ENCODE measurements at regions not wholly inside any gene's neighbourhood (a gene's known extent, or its start where the extent isn't known, plus 50 kb on each side); places are given as distances from the start of the nearest gene placed in this dataset.

- Histone ChIP-seq H3K4me3 (no peak overlapping the region), H3K27ac (no peak overlapping the region), H3K4me1 (replicated peaks) (no peaks in the 10 kb centered on the region), H3K9me3 (replicated peaks) (no peaks in the 10 kb centered on the region), H3K36me3 (no peaks in the 10 kb centered on the region), H3K27me3 (replicated peaks) (peaks cover 5% of the 10 kb centered on the region; the same call in 1 of the 2 replicates)
- DNase-seq (ENCODE audit: low read depth in 1 of 2, low spot score in 2 of 2) = no peak
Observed at GRCh38 chr10:43801140-43801539, 152.5 kb upstream of the ZNF32 start.

- no peak for DNase-seq (ENCODE audit: low read depth in 1 of 2, low spot score in 2 of 2)
- Histone ChIP-seq H3K9me3 (replicated peaks) (no peaks in the 10 kb centered on the region), H3K27ac (no peak overlapping the region), H3K4me1 (replicated peaks) (no peaks in the 10 kb centered on the region), H3K4me3 (no peak overlapping the region), H3K36me3 (no peaks in the 10 kb centered on the region), H3K27me3 (replicated peaks) (peaks cover 3% of the 10 kb centered on the region; the same call in 1 of the 2 replicates)
Observed at GRCh38 chr10:43796781-43797180, 148.1 kb upstream of the ZNF32 start.

- no peak for DNase-seq (ENCODE audit: low read depth in 1 of 2, low spot score in 2 of 2)
- Histone ChIP-seq H3K4me3 (no peak overlapping the region), H3K9me3 (replicated peaks) (no peaks in the 10 kb centered on the region)
Observed at GRCh38 chr10:43795639-43796038, 147.0 kb upstream of the ZNF32 start.

GRCh38 chr10:43795093-43795492 lies 146.4 kb upstream of the ZNF32 start:
- Histone ChIP-seq H3K27ac (no peak overlapping the region), H3K27me3 (replicated peaks) (peaks cover 3% of the 10 kb centered on the region; the same call in 1 of the 2 replicates), H3K9me3 (replicated peaks) (no peaks in the 10 kb centered on the region), H3K36me3 (no peaks in the 10 kb centered on the region), H3K4me1 (replicated peaks) (no peaks in the 10 kb centered on the region), H3K4me3 (no peak overlapping the region)
- DNase-seq (ENCODE audit: low read depth in 1 of 2, low spot score in 2 of 2) = no peak

More at GRCh38 chr10:43795639-43796038, 147.0 kb upstream of the ZNF32 start:
- Histone ChIP-seq H3K36me3 (no peaks in the 10 kb centered on the region), H3K4me1 (replicated peaks) (no peaks in the 10 kb centered on the region), H3K27ac (no peak overlapping the region), H3K27me3 (replicated peaks) (peaks cover 3% of the 10 kb centered on the region; the same call in 1 of the 2 replicates)

GRCh38 chr10:43794181-43794815 lies 145.6 kb upstream of the ZNF32 start:
- H3K36me3 ChIP-seq = no peaks in the 10 kb centered on the region
- no peak overlapping the region for H3K4me3 ChIP-seq
- DNase-seq (ENCODE audit: low read depth in 1 of 2, low spot score in 2 of 2) = no peak
- no peaks in the 10 kb centered on the region for H3K4me1 ChIP-seq (replicated peaks)
- no peak overlapping the region for H3K27ac ChIP-seq
- peaks cover 3% of the 10 kb centered on the region; the same call in 1 of the 2 replicates for H3K27me3 ChIP-seq (replicated peaks)
- H3K9me3 ChIP-seq (replicated peaks) = no peaks in the 10 kb centered on the region

GRCh38 chr10:43793704-43794103 lies 145.0 kb upstream of the ZNF32 start:
- no peaks in the 10 kb centered on the region for H3K36me3 ChIP-seq
- H3K4me3 ChIP-seq = no peak overlapping the region
- DNase-seq (ENCODE audit: low read depth in 1 of 2, low spot score in 2 of 2) = no peak
- no peaks in the 10 kb centered on the region for H3K4me1 ChIP-seq (replicated peaks)
- peaks cover 3% of the 10 kb centered on the region; the same call in 1 of the 2 replicates for H3K27me3 ChIP-seq (replicated peaks)
- H3K9me3 ChIP-seq (replicated peaks) = no peaks in the 10 kb centered on the region
- H3K27ac ChIP-seq = no peak overlapping the region

- no peaks in the 10 kb centered on the region for H3K36me3 ChIP-seq
- no peak overlapping the region for H3K27ac ChIP-seq
- H3K9me3 ChIP-seq (replicated peaks) = no peaks in the 10 kb centered on the region
- H3K4me3 ChIP-seq = no peak overlapping the region
- DNase-seq (ENCODE audit: low read depth in 1 of 2, low spot score in 2 of 2) = no peak
- H3K27me3 ChIP-seq (replicated peaks) = no peaks in the 10 kb centered on the region
- no peaks in the 10 kb centered on the region for H3K4me1 ChIP-seq (replicated peaks)
Observed at GRCh38 chr10:43790147-43790546, 141.5 kb upstream of the ZNF32 start.

- Histone ChIP-seq H3K27ac (no peak overlapping the region), H3K27me3 (replicated peaks) (no peaks in the 10 kb centered on the region), H3K4me1 (replicated peaks) (no peaks in the 10 kb centered on the region), H3K36me3 (no peaks in the 10 kb centered on the region), H3K9me3 (replicated peaks) (no peaks in the 10 kb centered on the region), H3K4me3 (no peak overlapping the region)
- DNase-seq (ENCODE audit: low read depth in 1 of 2, low spot score in 2 of 2) = no peak
Observed at GRCh38 chr10:43785252-43785651, 136.6 kb upstream of the ZNF32 start.

GRCh38 chr10:43782814-43783213 lies 134.1 kb upstream of the ZNF32 start:
- H3K36me3 ChIP-seq = no peaks in the 10 kb centered on the region
- no peaks in the 10 kb centered on the region for H3K9me3 ChIP-seq (replicated peaks)
- DNase-seq (ENCODE audit: low read depth in 1 of 2, low spot score in 2 of 2) = no peak
- H3K27me3 ChIP-seq (replicated peaks) = no peaks in the 10 kb centered on the region
- no peak overlapping the region for H3K4me3 ChIP-seq
- H3K27ac ChIP-seq = no peak overlapping the region
- no peaks in the 10 kb centered on the region for H3K4me1 ChIP-seq (replicated peaks)

GRCh38 chr10:43781480-43782361 lies 133.0 kb upstream of the ZNF32 start:
- no peak overlapping the region for H3K4me3 ChIP-seq
- no peaks in the 10 kb centered on the region for H3K9me3 ChIP-seq (replicated peaks)
- no peaks in the 10 kb centered on the region for H3K36me3 ChIP-seq
- H3K4me1 ChIP-seq (replicated peaks) = no peaks in the 10 kb centered on the region
- H3K27ac ChIP-seq = no peak overlapping the region
- H3K27me3 ChIP-seq (replicated peaks) = no peaks in the 10 kb centered on the region
- DNase-seq (ENCODE audit: low read depth in 1 of 2, low spot score in 2 of 2) = no peak

GRCh38 chr10:43778571-43778970 lies 129.9 kb upstream of the ZNF32 start:
- DNase-seq (ENCODE audit: low read depth in 1 of 2, low spot score in 2 of 2) = no peak
- Histone ChIP-seq H3K9me3 (replicated peaks) (no peaks in the 10 kb centered on the region), H3K4me3 (no peak overlapping the region), H3K27ac (no peak overlapping the region), H3K4me1 (replicated peaks) (no peaks in the 10 kb centered on the region), H3K36me3 (no peaks in the 10 kb centered on the region), H3K27me3 (replicated peaks) (no peaks in the 10 kb centered on the region)

- no peak overlapping the region for H3K27ac ChIP-seq
Observed at GRCh38 chr10:43775384-43775783, 126.7 kb upstream of the ZNF32 start.

GRCh38 chr10:43774234-43774769 lies 125.6 kb upstream of the ZNF32 start:
- Histone ChIP-seq H3K27ac (no peak overlapping the region), H3K27me3 (replicated peaks) (no peaks in the 10 kb centered on the region), H3K4me3 (no peak overlapping the region), H3K4me1 (replicated peaks) (no peaks in the 10 kb centered on the region), H3K9me3 (replicated peaks) (no peaks in the 10 kb centered on the region), H3K36me3 (no peaks in the 10 kb centered on the region)
- no peak for DNase-seq (ENCODE audit: low read depth in 1 of 2, low spot score in 2 of 2)

More at GRCh38 chr10:43775384-43775783, 126.7 kb upstream of the ZNF32 start:
- no peaks in the 10 kb centered on the region for H3K36me3 ChIP-seq
- H3K9me3 ChIP-seq (replicated peaks) = no peaks in the 10 kb centered on the region
- no peaks in the 10 kb centered on the region for H3K27me3 ChIP-seq (replicated peaks)
- DNase-seq (ENCODE audit: low read depth in 1 of 2, low spot score in 2 of 2) = no peak
- no peak overlapping the region for H3K4me3 ChIP-seq
- H3K4me1 ChIP-seq (replicated peaks) = no peaks in the 10 kb centered on the region

GRCh38 chr10:43773736-43774135 lies 125.1 kb upstream of the ZNF32 start:
- no peak for DNase-seq (ENCODE audit: low read depth in 1 of 2, low spot score in 2 of 2)
- no peaks in the 10 kb centered on the region for H3K36me3 ChIP-seq
- H3K4me3 ChIP-seq = no peak overlapping the region
- no peaks in the 10 kb centered on the region for H3K27me3 ChIP-seq (replicated peaks)
- H3K27ac ChIP-seq = no peak overlapping the region
- H3K4me1 ChIP-seq (replicated peaks) = no peaks in the 10 kb centered on the region
- H3K9me3 ChIP-seq (replicated peaks) = no peaks in the 10 kb centered on the region

All from SJSA1 (cell line).